Endothelial cell of umbilical vein (primary cell): ENCODE measurements at regions not wholly inside any gene's neighbourhood (a gene's known extent, or its start where the extent isn't known, plus 50 kb on each side); places are given as distances from the start of the nearest gene placed in this dataset.

ENCODE experiments used
- BruUV-seq: library from RNA; stranded (reverse); fragments of 400-500 nt; replicated peaks from 2 replicates; lab custom pipeline; 2021; lab: Mats Ljungman, UMichigan
- CTCF ChIA-PET: fragments of 300-600, 350-600 bp; sonication (Branson Sonifier 250); formaldehyde crosslinking; loops from one replicate; lab custom pipeline; 2021; ENCODE audit warnings: antibody characterized with exemption, inconsistent platforms; lab: Charles Lee
- POLR2A ChIA-PET: fragments of 300-600, 350-600 bp; sonication (Branson Sonifier 250); formaldehyde crosslinking; loops from one replicate; lab custom pipeline; 2021; ENCODE audit warnings: antibody characterized with exemption, inconsistent platforms; lab: Charles Lee
- DNase-seq: peaks from one replicate; pipeline ENCODE4 v3.0.0-alpha.2; 2011; ENCODE audit warnings: low read depth, low spot score
- FAIRE-seq: peaks from 2 replicates; lab custom pipeline; 2011; peaks lifted over from hg19 to GRCh38; lab: Jason Lieb, UNC
- H2AFZ ChIP-seq: 2 replicates; pipeline ENCODE4 v1.6.0; 2012; ENCODE audit warnings: low read depth, low read length, control low read depth, inconsistent platforms
- H3K27ac ChIP-seq: 2 replicates; pipeline ENCODE4 v1.5.1; 2011; ENCODE audit warnings: low read depth, mild to moderate bottlenecking, control low read depth, low read length, moderate library complexity; ENCODE audit not compliant: insufficient read depth
- H3K27me3 ChIP-seq, 2 experiments: 2 replicates each; pipeline versions ENCODE4 v1.6.0 to v1.6.1; 2011; ENCODE audit warnings: low read length in 2 of 2, mixed read lengths in 1 of 2; ENCODE audit not compliant: control insufficient read depth in 2 of 2, insufficient read depth in 2 of 2
- H3K36me3 ChIP-seq, 2 experiments: 2 replicates in 1 of 2; 3 replicates in 1 of 2; pipeline ENCODE4 v1.5.1; 2011; ENCODE audit warnings: low read length in 2 of 2, mild to moderate bottlenecking in 1 of 2, moderate library complexity in 1 of 2; ENCODE audit not compliant: control insufficient read depth in 2 of 2, insufficient read depth in 2 of 2; ENCODE audit errors: extremely low read depth in 1 of 2
- H3K4me1 ChIP-seq: 3 replicates; pipeline ENCODE4 v1.5.1; 2011; ENCODE audit warnings: mild to moderate bottlenecking, low read length; ENCODE audit not compliant: control insufficient read depth, insufficient read depth; ENCODE audit errors: extremely low read depth
- H3K4me2 ChIP-seq: 2 replicates; pipeline ENCODE4 v1.6.1; 2011; ENCODE audit warnings: low read length, control low read depth, mixed read lengths; ENCODE audit not compliant: insufficient read depth
- H3K4me3 ChIP-seq, 3 experiments: fragments of 200-600 bp in 1 of 3; sonication (generic), shearing (Covaris generic) in 1 of 3; replicated peaks in 1 of 3; 2 replicates each; pipeline ENCODE4 v1.5.1; 2011 to 2016; ENCODE audit warnings: control low read depth in 3 of 3, low read length in 3 of 3, mild to moderate bottlenecking in 2 of 3, inconsistent platforms in 1 of 3, low read depth in 1 of 3, moderate library complexity in 1 of 3; ENCODE audit not compliant: insufficient read depth in 1 of 3
- H3K79me2 ChIP-seq: 2 replicates; pipeline ENCODE4 v1.6.0; 2012; ENCODE audit warnings: low read length, inconsistent platforms; ENCODE audit not compliant: control insufficient read depth, insufficient read depth
- H3K9ac ChIP-seq: replicated peaks from 2 replicates; pipeline ENCODE3; 2011; ENCODE audit warnings: low read length, control low read depth; ENCODE audit not compliant: insufficient read depth; ENCODE audit errors: extremely low read depth
- H3K9me1 ChIP-seq: replicated peaks from 3 replicates; pipeline ENCODE4 v1.6.0; 2011; ENCODE audit warnings: mild to moderate bottlenecking, low read length; ENCODE audit not compliant: control insufficient read depth, insufficient read depth; ENCODE audit errors: extremely low read depth
- H3K9me3 ChIP-seq: replicated peaks from 2 replicates; pipeline ENCODE4 v1.5.1; 2012; ENCODE audit warnings: low read length, inconsistent platforms; ENCODE audit not compliant: control insufficient read depth, insufficient read depth
- H4K20me1 ChIP-seq: replicated peaks from 2 replicates; pipeline ENCODE3; 2011; ENCODE audit warnings: mild to moderate bottlenecking, low read length; ENCODE audit not compliant: control insufficient read depth, insufficient read depth; ENCODE audit errors: extremely low read depth
- EZH2 ChIP-seq: IDR thresholded peaks from 2 replicates; pipeline ENCODE4 v1.6.1; 2012; ENCODE audit warnings: borderline replicate concordance, low read depth, mild to moderate bottlenecking, moderate library complexity, low read length, inconsistent platforms; ENCODE audit not compliant: severe bottlenecking
- FOS ChIP-seq: IDR thresholded peaks from 2 replicates; pipeline ENCODE4 v1.6.1; 2011; ENCODE audit warnings: mild to moderate bottlenecking, low read length, moderate library complexity, borderline replicate concordance; ENCODE audit not compliant: insufficient read depth
- GATA2 ChIP-seq: IDR thresholded peaks from 2 replicates; pipeline ENCODE4 v1.7.0; 2011; ENCODE audit warnings: low read depth, mild to moderate bottlenecking, moderate library complexity, mixed read lengths, low read length; ENCODE audit not compliant: insufficient read length, insufficient read depth
- JUN ChIP-seq: IDR thresholded peaks from 2 replicates; pipeline ENCODE4 v1.6.1; 2011; ENCODE audit warnings: borderline replicate concordance, low read depth; ENCODE audit not compliant: insufficient read length, insufficient read depth
- MYC ChIP-seq: IDR thresholded peaks from one replicate; pipeline ENCODE4 v1.6.1; 2011; ENCODE audit warnings: mild to moderate bottlenecking, low read depth, low read length
- POLR2A ChIP-seq: IDR thresholded peaks from 2 replicates; pipeline ENCODE4 v1.6.1; 2012; ENCODE audit warnings: low read depth, mild to moderate bottlenecking, control low read depth, low read length
- POLR2AphosphoS5 ChIP-seq: IDR thresholded peaks from 2 replicates; pipeline ENCODE4 v1.6.1; 2012; ENCODE audit warnings: low read depth, mild to moderate bottlenecking, control low read depth, low read length, moderate library complexity; ENCODE audit not compliant: insufficient read depth
- dilution Hi-C: fragments of 300-500 bp; cut with MboI; formaldehyde crosslinking; loops from one replicate; pipeline ENCODE4 v1.15.0; 2019; ENCODE audit warnings: low sequenced_read_pairs; ENCODE audit not compliant: extremely low pct_ligation_motif_present
- intact Hi-C: fragments of 100-400 bp; cut with micrococcal nuclease; formaldehyde crosslinking; loops from one replicate; pipeline ENCODE4 v1.10.0; 2022
- TF ChIP-seq, protein P1 (sequence below): IDR thresholded peaks from 2 replicates; pipeline ENCODE4 v1.6.1; 2011; ENCODE audit not compliant: insufficient read depth, insufficient read length
- TF ChIP-seq, protein P2 (sequence below), 2 donors: IDR thresholded peaks; 1 replicate in 1 of 2; 2 replicates in 1 of 2; pipeline ENCODE4 v1.5.1; 2011; ENCODE audit warnings: low read length in 2 of 2, mild to moderate bottlenecking in 2 of 2, moderate library complexity in 2 of 2, control low read depth in 1 of 2, inconsistent platforms in 1 of 2, low read depth in 1 of 2; ENCODE audit not compliant: insufficient read depth in 1 of 2; ENCODE audit errors: extremely low read depth in 1 of 2

DNA sequence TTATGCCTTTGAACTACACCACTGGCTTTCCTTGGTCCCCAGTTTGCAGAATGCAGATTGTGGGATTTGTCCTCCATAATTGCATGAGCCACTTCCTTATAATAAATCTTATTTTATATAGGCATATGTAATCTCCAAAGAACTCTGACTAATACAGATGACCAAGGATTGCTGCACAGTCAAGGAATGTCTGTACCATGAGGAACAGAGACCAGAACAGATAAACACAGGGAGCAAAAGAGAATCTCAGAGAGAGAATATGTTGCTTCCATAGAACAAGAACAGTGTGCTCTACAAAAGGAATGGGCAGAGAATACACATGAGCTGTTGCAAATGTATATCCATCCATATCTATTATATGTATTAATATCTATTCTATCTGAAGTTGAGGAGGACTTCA lies 111.1 kb downstream of the ADRA2C start:
- FAIRE-seq = no peak
- POLR2A ChIA-PET = no interaction called here
- CTCF ChIA-PET = no interaction called here
- H3K27me3 ChIP-seq = peaks cover 16 to 20% of the 10 kb centered on the region in 2 experiments
- H3K9ac ChIP-seq = no peak overlapping the region
- no peaks in the 10 kb centered on the region for H3K4me1 ChIP-seq
- H3K4me3 ChIP-seq = no peak overlapping the region
- BruUV-seq = no TSS peak
- intact Hi-C loops = no loop called here
- no peak overlapping the region for H3K27ac ChIP-seq
- no peak overlapping the region for H2AFZ ChIP-seq
- no peak for DNase-seq
- no peak for TF ChIP-seq FOS
- TF ChIP-seq, protein P1, sequence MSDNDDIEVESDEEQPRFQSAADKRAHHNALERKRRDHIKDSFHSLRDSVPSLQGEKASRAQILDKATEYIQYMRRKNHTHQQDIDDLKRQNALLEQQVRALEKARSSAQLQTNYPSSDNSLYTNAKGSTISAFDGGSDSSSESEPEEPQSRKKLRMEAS = no peak
- H3K4me2 ChIP-seq = no peak overlapping the region
- no peaks in the 10 kb centered on the region for H4K20me1 ChIP-seq
- no peaks in the 10 kb centered on the region for H3K36me3 ChIP-seq
- no peaks in the 10 kb centered on the region for H3K9me3 ChIP-seq
- no peaks in the 10 kb centered on the region for H3K79me2 ChIP-seq
- dilution Hi-C loops = no loop called here
- H3K9me1 ChIP-seq = no peaks in the 10 kb centered on the region

DNA sequence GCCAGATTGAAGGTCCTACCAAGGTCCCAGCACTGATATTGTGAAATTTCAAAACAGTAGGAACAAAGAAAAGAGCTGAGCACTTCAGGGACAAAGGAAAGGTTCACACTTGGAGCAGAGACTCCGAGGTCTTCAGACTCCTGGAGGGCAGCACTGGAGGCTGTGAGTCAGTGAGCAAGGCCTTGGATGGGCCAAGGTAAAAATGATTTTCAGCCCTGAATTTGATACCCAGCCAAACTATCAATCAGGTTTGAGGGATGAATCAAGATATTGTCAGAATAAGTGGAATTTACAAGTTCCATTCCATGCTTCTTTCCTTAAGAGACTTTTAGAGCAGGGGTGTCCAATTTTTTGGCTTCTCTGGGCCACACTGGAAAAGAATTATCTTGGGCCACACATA lies 111.7 kb downstream of the ADRA2C start:
- H3K9ac ChIP-seq = no peak overlapping the region

More for the DNA sequence above, 111.7 kb downstream of the ADRA2C start:
- no TSS peak for BruUV-seq
- Histone ChIP-seq H3K27ac (no peak overlapping the region), H3K4me2 (no peak overlapping the region), H4K20me1 (no peaks in the 10 kb centered on the region), H3K4me1 (no peaks in the 10 kb centered on the region), H3K4me3 (no peak overlapping the region), H3K36me3 (no peaks in the 10 kb centered on the region), H3K9me1 (no peaks in the 10 kb centered on the region), H2AFZ (no peak overlapping the region), H3K9me3 (no peaks in the 10 kb centered on the region), H3K79me2 (no peaks in the 10 kb centered on the region), H3K27me3 (peaks cover 12 to 19% of the 10 kb centered on the region in 2 experiments)
- dilution Hi-C loops = no loop called here
- TF ChIP-seq POLR2AphosphoS5 = no peak
- no peak for TF ChIP-seq EZH2
- no peak for TF ChIP-seq JUN
- TF ChIP-seq, protein P2, sequence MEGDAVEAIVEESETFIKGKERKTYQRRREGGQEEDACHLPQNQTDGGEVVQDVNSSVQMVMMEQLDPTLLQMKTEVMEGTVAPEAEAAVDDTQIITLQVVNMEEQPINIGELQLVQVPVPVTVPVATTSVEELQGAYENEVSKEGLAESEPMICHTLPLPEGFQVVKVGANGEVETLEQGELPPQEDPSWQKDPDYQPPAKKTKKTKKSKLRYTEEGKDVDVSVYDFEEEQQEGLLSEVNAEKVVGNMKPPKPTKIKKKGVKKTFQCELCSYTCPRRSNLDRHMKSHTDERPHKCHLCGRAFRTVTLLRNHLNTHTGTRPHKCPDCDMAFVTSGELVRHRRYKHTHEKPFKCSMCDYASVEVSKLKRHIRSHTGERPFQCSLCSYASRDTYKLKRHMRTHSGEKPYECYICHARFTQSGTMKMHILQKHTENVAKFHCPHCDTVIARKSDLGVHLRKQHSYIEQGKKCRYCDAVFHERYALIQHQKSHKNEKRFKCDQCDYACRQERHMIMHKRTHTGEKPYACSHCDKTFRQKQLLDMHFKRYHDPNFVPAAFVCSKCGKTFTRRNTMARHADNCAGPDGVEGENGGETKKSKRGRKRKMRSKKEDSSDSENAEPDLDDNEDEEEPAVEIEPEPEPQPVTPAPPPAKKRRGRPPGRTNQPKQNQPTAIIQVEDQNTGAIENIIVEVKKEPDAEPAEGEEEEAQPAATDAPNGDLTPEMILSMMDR (IDR thresholded peaks at IDR 0.05; ENCODE audit: extremely low read depth in 1 of 2, insufficient read depth in 1 of 2, low read depth in 1 of 2, low read length in 2 of 2) = no peak
- no peak for TF ChIP-seq GATA2
- no peak for TF ChIP-seq FOS
- no peak for TF ChIP-seq POLR2A
- no peak for TF ChIP-seq MYC
- TF ChIP-seq, protein P1 = no peak
- DNase-seq (no peak), FAIRE-seq (no peak)
- intact Hi-C loops = no loop called here
- ChIA-PET CTCF (no interaction called here), POLR2A (no interaction called here)
